HG02973 (cell line): ENCODE measurements at regions not wholly inside any gene's neighbourhood (a gene's known extent, or its start where the extent isn't known, plus 50 kb on each side); places are given as distances from the start of the nearest gene placed in this dataset.

Experiments used
- ATAC-seq: cut with Tn5 transposase; IDR thresholded peaks from one replicate; pipeline ENCODE4 v1.9.1; 2021; ENCODE audit warnings: moderate library complexity; ENCODE audit not compliant: unreplicated experiment

DNA sequence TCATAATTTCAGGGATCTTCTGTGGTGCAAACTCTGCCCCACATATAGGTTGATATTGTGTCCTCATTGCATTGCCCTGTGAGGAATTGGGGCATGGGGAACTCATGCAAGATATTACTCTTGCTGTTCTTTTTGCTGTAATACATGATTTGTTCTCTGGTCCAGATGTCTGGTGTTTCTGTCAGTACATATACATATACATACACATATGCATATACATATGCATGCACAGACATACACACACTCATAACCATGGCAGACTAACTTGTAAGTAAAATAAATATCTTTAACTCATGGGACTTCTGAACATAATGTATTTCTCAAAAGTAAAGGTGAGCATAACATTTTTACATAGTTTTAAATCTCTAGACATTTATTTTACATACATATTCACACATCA is 438.3 kb downstream of the CD109 start:
- no peak for ATAC-seq

DNA sequence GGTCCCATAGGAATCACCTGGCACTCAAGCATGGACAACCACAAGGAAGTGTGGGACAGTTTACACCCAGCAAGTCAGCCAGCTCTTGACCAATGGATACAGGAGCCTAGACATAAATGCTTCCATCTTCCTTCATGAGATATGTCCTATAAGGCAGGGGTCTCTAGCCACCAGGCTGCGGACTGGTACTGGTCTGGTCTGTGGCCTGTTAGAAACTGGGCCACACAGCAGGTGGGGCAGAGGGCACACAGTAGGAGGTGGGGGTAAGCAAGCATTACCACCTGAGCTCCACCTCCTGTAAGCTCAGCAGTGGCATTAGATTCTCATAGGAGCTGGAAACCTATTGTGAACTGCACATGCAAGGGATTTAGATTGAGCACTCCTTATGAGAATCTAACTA is 437.1 kb downstream of the CD109 start:
- no peak for ATAC-seq

DNA sequence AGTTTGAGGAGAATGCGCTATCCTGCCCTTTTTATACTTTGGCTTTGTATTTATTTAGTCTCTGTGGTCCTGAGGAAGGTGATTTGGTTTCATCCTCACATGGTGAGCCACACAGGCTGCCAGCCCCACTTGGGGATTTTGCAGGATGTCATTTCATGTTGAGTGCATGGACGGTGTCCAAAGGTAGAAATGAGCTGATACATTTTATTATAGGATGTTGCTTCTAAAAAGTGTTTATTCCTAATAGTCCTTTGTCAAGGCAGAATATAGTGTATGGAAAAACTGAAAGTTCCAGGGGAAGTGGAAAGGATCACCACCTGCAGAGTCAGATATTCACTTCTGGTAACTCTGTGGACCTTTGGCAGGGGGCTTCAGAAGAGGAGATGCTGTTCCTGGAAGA is 434.6 kb downstream of the CD109 start:
- no peak for ATAC-seq

DNA sequence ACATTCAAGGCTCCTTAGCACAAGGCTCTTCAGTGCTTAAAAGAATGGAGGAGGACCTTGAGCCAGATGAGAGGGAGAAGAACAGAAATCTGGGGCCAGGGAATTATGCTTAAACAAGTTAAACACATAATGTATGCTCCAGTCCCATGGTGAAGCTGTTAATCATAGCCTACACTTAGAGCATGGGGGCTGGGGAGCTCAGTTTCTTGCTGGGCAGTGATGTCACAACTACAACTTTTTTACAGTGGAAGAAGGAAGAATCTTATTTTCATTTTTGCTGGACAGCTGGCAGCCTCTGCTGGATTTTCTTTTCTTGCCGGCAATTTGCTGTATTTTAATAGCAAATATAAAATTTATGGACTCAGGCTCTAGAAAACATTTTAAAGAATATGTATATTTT is 432.5 kb downstream of the CD109 start:
- no peak for ATAC-seq

DNA sequence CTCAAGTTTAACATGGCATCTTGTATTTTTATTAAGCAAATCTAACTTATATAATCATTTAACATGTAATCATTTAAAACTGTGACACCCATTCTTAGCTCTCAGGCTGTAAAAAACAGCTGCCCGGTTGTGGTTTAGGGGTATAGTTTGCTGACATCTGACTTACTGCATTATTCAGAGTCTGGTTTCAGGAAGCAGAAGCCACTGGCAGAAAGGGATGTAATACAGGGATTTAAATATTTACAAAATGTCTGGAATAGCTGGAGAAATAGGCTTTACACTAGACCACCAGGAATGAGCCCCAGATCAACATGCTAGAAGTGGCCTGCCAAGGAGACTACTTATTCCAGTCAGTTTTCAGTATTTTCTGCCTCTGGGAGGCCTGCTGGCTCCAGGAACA is 421.1 kb downstream of the CD109 start:
- ATAC-seq = no peak

DNA sequence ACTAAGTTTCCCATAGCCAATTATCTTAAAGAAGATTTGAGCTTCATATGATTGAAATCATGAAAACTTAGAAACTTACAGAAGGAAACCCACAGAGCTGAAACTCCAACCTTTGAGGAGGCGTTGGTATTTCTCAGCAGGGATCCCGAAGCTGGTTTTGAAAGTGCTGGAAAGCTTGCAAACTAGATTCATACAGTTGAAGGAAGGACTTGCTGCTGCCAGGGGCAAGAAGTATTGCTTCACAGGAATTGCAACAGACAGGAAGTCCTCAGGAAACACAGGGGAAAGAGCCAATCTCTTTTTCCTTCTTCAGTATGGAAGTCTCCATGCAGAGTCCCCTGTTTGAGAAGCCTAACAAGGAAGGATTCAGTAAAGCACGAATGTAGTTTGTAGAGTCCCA is 419.7 kb downstream of the CD109 start:
- ATAC-seq = no peak

DNA sequence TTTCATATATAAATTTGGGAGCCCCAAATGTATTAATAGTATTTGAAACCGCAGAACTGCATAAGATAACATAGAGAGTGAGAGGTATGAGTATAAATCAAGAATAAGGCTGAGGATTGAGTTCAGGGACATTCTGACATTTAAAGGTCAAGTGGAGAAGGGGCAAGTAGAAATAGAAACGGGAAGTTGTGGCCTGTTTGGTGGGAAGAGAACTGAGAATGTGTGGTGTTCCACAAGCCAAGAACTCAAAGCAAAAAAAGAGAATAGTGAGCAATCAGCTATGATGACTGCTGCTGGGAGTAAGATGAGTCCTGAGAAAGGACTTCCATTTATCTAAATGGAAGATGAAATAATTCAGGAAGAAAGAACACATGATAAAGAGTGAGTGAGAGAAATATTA is 418.4 kb downstream of the CD109 start:
- ATAC-seq = no peak

DNA sequence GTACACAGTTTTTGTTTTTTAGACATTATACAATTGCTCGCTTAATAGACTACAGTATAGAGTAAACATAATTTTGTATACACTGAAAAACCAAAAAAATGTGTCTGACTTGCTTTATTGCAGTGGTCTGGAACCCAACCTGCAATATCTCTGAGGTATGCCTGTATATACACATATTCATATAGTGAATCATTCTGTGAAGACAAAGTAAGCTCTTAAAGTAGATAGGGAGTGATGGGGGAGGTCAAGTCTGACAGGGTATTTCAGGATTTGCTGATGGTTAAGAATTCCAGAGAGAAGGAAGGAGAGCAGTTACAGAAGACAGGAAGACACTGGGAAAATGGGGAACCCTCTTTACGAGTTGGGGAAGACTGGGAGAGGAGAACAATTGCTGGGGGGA is 417.9 kb downstream of the CD109 start:
- no peak for ATAC-seq

DNA sequence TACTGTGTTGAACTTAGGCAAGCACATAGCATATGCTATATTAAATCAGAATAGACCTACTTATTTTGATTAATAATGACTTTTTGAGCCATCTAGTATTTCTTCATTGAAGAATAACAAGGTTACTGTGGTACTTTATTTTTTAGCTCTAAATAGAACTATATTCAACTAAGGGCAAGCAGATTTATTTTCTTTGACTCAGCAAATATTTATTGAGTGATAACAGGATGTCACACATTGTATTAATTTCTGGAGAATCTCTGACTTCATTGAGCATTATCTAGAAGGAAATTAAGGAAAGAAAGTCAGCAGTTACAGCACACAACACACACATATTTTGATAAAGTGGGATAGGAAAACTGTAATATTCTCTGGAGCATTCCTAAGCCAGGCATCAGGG is 407.4 kb downstream of the CD109 start:
- ATAC-seq = no peak

DNA sequence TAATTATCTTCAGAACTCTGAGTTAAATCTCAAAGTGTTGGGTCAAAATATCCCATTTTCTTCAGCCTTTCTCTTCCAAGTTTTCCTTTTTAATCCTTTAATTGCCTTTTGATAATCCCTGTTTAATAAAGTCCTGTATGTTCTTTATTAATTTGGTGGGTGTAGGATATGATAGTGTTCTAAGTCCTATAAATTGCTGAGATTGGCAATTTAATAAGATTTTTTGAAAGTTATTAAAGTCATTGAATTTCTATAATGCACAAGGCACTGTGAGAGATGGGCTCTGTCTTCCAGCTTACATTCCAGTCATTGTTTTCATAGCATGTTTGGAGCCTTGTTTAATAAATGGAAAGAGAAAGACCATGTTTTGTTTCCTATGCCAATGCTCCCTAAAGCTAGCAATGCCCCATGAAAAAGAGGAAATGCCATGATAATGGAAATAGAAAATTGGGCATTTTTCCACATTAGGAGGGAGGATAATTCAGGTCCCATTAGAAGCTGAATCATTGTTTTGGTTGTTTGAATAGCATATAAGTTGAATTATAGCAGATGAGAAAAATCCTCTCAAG is 404.8 kb downstream of the CD109 start:
- ATAC-seq = no peak

DNA sequence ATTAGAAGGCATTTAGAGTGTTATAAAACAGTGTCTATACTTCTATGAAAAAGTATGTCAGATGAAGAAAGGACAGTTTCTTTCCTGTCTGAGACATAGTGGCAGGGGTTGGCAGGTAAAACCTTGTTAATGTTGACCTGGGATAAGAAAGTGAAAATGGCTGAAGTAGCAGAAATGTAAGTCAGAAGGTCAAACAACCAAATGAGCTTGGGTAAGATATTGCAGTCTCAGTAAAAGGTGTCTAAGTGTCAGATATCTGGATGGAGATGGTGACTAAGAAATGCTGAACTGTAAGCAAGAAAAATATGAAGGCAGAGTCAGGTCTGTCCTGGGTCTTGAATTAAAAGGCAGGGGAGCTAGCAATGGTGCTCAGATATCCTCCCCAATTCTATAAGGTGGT is 400.3 kb downstream of the CD109 start:
- ATAC-seq = no peak

DNA sequence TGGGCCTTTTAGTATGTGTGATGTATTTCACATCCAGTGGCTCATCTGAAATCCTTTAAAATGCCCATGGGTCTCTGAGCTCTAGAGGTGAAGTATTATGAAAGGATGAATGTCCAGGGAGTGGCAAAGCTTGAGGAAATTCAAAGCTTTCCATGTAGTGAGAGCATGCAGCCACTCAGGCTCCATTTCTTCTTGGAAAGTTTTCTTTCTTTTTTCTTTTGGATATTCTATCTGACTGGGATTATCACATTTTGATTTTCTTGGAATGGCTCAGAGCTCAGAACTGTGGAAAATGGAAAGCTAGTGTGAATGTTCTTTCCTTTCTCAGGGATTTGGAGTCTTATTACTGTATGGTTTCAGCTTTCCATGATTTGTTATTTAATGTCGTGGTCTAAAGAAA is 397.4 kb downstream of the CD109 start:
- ATAC-seq = no peak

DNA sequence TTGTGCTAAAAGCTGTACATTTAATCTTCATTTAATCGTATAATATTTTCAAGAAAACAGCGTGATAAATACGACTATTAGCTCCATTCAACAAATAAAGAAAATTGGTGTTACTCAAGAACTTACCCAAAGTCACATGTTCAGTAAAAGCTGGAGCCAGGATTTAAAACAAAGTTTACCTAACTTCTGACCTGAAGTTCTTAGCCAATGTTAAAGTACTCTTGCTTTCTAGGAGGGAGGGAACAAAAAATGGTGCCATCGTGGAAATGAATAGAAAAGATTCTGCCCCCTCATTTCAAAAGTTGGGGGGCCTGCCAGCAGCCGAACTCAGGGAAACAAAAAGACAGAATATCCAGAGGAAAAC is 395.8 kb downstream of the CD109 start:
- ATAC-seq = no peak

DNA sequence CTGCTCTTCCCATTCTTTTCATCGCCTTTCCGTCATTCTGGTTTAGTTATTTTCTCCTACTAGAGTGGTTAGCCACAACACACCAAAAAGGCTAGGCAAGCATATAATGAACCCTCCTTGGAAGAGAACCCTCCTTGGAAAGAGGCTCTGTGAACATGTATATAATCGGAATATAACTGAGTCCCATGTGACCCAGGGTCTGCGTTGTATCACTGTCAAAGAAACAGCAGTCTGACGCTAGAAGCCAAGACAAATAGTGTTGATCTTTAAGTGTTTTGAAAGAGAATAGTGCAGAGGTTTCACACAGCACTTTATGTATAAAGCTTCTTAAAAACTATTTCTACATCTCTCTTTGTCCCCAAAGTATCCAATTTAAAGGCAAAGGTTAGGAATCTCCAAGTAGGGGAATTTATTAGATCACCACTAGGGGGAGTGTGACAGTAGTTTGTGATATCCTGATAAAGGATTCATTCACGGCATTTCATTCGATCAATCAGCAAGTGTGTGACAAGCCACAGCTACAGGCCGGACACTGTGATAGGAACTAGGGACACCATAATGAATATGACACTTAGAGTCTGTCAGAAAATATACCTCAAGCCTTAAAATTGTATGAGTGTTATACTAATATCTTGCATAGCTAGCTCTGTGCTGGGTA is 395.3 kb downstream of the CD109 start:
- ATAC-seq = no peak

DNA sequence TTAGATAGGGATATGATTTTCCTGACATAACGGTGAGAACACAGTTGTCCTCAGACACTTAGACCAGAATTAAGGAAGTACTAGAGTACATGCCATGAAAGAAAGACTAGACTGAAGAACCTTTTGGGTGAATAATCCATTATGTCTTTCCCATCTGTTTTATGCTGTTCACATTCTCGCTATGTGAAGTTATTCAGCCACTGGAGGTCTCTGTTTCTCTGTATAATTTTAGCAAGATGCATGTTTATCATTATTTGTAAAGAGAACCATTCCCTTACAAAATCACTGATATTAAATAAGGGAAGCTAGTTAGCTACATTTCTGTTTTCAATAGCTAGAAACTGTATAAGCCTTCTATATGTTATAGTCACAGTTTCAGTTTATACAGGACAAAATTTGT is 391.9 kb downstream of the CD109 start:
- ATAC-seq = no peak

DNA sequence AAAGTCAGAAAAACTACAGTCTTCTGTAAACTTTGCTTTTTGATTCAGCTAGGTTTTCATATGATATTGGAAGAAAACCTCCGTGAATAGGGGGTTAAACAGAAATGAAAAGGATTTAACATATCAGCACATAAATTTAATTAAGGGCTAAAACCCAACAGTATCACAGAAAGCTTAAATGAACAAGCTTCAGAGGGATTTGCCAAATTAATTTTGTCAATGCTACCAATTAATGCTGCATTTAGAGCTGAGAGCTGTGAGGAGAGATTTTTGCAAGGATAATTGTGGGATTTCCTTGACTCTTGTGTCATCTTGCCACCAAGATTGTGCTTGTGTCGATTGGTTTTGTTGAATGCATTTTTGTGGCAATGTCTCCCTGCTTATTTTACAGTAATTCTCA is 379.9 kb downstream of the CD109 start:
- ATAC-seq = no peak

DNA sequence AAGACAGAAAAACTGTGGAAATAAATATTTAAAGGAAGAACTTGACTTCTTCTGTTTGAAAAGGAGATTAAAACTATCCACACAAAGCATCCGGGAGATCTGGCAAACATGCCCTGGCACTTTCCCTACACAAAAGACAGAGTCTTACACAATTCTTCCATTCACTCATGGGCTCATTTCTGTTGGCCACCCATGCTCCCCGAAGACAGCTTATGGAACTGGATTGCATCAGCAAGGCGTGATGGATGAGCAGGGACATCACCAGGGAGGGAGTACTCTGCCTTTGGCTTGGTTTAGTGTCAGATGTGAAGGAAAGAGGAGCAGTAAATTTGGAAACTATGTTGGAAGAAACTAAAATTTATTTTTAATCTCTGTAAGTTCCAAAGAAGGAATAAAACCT is 379.3 kb downstream of the CD109 start:
- no peak for ATAC-seq

DNA sequence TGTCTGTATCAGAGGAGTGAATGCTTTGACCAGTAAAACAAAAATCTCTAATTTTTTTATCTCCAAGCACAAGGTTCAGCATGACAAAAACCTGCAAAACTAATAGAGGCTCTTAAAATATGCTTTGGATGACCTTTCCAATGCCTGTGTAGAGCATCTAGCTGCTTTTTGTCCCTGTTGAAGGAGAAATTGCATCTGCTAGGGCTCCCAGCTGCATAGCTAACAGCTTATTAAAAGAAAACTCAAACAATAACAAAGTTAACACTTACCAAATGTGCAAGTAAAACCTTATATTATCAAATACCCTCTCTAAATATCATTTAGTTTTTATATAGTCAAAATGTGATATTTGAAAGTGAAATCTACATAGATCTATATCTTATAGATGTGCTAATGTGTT is 378.6 kb downstream of the CD109 start:
- ATAC-seq = no peak

DNA sequence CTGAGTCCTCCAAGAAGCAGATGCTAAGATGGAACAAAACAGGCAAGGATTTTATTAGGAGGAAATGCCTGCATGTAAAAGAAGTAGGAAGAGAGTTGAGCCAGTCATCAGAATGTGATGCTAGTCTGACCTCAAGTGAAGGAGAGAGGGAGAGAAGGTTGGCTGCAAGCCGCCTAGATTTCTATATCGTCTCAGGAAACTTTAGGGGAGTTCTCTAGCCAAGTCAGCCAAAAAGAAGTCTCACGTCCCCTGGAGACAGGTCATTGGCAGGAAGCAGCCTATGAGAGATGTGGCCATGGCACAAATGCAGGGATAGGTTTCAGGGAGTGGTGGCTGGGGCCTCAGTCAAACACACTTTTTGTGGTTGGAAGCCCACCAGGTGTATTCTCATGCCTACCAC is 378.0 kb downstream of the CD109 start:
- no peak for ATAC-seq

DNA sequence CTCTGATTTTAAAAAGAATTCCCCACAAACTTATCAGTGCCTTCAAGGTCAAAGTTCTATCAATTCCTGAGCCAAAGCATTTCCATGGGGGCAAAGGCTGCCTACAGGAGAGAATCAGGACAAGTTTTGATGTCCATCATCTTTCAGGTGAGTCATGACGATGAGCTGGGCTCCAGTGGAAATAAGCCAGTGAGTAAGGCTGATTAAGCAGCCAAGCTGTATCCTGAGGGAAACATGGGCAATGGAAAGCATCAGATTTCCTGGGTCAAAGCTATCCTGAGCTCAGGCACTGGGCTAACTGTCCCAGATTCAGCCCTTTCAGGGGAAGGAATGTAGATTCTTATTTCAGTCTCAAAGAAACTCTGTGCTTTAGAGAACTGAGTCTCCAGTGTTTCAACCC is 377.4 kb downstream of the CD109 start:
- no peak for ATAC-seq

DNA sequence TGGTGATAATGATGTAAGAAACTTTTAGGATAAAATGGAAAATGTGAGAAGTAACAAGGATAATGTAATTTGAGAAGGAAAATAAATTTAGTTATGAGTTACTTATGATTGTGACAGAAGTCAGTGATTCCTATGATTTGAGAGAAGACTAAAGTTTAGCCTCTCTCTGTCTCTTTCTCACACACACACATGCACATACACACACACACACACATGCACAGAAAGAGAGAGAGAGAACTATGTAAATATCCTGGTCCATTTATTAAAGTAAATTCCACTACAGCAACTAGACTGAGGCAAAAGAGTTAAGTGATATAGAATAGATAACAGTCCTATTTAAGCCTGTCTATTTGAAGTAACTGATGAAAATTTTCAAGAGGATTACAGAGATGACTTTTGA is 375.2 kb downstream of the CD109 start:
- no peak for ATAC-seq

DNA sequence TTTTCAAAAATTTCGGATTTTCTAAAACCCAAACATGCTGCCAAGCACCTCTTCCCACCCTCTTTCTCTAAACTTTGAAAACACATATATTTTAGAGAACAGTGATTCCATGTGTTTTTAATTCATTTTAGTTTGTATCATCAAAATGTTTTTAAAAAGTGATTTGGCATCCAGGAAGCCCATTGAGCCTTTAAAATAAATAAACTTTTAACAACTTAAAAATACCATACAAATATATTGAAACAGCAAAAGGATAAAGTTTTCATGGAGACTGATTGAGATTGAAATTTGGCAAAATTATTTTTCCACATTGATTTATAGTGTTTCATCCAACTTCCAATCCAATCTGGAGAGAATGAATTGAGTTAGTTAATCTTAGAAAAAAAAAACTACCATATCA is 374.7 kb downstream of the CD109 start:
- no peak for ATAC-seq

DNA sequence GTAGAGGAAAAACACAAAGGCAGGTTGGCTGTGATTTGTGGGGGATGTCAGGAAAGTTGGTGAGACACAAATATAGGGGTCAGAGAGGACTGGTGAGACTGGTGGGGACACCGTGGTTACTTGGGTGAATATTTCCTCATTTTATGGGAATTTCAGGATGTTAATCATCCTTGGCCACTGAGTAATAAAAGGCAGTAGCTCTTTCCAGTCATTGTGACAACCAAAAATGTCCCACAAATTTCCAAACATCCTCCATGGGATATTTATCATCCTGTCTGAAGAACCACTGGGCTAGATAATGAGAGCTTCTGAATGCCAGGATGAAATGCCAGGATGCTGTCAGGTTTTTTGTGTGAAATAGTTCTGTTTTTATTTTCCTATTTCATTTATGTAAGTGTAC is 374.1 kb downstream of the CD109 start:
- ATAC-seq = no peak
